ENCODE measurements at regions not wholly inside any gene's neighbourhood (a gene's known extent, or its start where the extent isn't known, plus 50 kb on each side); places are given as distances from the start of the nearest gene placed in this dataset.

DNA sequence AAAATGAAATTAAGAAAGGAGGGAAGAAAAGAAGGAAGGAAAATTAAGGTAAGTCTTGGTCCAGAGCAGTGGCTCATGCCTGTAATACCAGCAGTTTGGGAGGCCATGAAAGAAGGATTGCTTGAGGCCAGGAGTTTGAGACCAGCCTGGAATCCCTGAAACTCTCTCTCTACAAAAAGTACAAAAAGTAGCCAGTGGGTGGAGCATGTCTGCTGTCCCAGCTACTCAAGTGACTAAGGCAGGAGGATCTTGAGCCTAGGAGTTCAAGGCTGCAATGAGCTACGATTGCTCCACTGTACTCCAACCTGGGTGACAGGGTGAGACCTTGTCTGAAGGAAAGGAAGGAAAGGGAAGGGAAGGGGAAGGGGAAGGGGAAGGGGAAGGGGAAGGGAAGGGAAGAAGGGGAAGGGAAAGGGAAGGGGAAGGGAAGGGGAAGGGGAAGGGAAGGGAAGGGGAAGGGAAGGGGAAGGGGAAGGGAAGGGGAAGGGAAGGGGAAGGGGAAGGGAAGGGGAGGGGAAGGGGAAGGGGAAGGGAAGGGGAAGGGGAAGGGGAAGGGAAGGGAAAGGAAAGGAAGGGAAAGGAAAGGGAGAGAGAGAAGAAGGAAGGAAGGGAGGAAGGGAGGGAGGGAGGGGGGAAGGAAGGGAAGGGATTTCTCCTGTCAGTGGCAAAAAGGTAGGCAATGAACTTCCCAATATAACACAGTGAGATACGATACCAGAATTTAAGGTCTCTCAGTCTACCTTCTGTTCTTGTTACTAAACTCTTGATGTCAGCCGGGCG is 412.8 kb downstream of the CMPK2 start:
- DNase-seq (ENCODE audit: low read depth), result no peak

DNA sequence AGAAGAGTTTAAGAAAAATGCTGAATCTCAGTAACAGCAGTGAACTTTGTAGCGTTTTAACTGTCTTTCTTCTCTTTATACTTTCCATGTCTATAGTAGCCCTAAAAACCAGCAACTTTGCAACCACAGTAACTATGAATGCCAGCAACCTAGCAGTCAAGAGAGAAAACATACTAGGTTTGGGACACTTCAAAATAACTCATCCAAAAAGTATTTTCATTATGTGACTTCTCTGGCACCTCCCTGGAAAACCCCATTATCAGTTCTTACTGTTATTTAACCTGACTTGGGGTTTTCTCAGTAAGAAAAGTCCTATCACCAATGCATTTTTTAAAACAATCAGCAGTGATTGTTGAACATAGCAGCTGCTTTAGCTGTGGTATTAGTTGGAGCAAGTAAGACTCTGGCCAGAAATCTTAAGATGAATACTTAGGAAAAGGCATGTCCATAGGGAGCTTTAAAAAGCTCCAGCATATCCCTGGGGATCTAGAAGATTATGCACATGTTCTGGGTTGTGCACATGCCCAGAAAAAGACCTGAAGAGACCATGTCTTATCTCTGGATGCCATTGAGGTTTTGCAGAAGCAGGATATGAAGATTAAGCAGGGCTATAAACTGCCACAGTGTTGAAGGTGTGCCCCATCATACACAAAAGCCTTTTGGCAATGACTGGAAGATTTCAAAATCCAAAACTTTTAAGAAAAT is 411.3 kb downstream of the CMPK2 start:
- no peak for DNase-seq (ENCODE audit: low read depth)

DNA sequence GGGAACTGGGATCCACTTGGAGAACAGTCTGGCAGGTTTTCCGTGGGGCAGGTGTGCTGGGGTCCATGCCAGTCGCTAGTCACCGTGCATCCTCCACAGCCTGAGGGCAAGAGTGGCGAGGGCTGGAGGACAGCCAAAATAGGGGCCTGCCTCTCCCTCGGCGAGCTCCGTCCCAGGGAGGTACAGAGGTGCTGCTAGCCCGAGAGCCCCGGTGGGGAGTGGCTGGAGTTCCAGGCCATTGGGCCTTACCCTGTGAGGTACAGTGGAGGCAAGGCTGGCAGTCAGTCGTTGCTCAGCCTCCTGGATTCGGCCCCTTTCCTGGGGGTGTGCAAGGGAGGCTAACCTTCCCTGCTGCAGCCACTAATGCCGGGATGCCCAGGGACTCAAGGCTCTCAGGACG is 406.6 kb downstream of the CMPK2 start:
- no peak for DNase-seq (ENCODE audit: low read depth)

DNA sequence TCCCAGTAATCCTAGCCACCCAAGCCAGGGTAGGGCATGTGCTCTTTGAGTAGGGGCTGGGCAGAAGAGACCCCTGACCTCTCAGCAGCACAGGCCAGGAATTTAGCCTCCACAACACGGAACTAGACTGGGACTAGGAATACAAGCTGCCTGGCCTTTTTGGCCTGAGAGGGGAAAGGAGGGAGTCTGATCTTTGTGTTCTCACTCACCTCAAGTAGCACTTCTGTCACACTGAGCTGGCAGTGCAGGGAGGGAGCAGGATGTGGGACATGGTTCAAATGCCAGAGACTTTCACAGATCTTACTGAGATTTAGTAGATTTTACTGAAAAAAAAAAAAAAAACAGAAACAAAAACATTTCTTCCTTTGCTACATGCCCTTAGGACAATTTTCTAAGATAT is 395.2 kb downstream of the CMPK2 start:
- DNase-seq (ENCODE audit: low read depth), result no peak

DNA sequence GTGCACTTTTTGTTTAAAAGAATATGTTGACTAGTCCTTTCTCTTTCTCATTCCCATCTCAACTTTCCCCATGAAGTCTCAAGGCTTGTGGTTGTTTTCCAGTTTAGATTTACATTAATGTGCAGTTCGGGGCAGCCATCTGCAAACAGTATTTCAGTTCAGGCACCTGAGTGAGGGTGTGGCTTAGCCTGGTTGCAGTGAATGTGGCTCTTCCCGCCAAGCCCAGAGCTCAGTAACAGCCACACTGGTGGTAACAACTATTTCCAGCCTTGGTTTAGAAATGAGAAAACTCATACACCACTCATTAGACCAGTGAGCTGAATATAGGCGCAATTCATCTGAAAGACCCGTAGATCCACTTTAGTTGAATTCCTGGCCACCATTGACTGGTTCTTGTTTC is 394.3 kb downstream of the CMPK2 start:
- no peak for DNase-seq (ENCODE audit: low read depth)

DNA sequence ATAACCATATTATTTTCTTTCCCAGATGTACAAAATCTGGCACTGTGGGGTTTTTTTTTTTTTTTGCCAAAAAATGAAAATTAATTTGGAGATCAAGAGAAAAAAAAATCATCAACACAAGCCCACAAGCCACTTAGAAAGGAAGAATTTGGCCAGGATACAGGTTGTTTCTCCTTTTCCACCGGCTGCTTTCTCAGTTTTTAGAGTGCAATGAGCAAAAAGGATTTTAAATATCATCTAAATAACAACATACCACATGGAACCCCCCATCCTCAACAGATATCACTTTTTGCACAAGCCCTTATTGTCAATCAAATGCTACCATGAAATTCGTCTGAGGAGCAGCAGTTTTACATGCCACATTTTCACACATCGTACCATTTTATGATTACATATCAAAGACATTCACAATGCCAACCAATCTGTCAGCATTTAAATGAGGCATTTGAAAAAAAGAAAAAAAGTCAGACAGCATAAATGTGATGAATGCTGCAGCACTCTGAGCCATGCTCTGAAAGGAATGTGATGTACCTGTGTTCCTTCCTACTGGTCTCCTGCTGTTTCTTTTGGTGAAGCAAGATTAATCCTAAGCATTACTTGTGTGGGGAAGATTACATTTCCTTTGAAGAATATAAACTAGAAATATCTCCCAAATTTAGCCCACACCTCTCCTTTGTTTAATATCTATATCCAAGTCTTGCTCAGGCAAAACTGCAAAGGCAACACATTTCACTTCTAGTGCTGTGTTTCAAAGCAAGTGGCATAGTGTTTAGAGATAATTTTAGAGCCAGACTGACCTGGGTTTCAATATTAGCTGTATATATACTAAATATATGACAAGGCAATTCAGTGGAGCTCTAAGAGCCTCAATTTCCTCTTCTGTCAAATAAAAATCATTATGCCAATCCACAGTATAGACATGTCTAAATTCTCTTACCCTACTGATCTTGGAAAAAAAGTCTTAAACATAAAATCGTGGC is 391.3 kb downstream of the CMPK2 start:
- DNase-seq (ENCODE audit: low read depth), result no peak

DNA sequence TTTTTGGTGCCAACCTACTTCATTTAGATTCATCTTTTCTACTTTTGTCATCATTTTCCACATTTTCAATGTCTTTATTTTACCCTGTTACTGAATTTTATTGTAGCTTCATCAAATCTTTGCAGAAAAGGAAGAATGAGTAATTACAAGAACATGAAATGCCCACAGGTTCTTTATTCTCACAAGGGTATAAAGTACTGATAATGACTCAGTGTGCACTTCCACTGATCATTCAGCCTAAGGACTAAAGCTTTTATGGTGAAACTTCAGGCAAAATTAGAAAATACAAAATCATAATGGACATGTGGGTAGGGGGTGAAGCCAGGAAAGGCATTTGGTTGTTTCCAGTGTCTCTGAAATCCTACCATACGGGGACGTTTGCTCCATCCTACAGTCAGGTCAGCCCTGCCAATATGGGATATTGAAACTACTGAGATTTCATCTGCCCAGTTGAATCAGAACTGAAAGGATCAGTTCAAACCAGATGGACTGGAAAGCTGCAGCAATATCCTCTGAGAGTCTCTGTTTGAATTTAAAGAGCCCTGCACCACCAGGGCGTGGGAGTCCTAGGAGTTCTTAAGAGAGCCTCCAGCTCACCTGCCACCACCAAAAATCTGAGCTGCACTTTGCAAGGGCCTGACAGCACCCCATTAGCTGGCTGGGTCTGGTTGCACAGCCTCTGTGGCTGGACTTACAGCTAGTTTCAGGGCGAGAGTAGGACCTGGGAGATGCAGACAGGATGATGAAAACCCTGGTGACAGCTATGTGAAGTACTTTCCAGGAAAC is 390.4 kb downstream of the CMPK2 start:
- no peak for DNase-seq (ENCODE audit: low read depth)

DNA sequence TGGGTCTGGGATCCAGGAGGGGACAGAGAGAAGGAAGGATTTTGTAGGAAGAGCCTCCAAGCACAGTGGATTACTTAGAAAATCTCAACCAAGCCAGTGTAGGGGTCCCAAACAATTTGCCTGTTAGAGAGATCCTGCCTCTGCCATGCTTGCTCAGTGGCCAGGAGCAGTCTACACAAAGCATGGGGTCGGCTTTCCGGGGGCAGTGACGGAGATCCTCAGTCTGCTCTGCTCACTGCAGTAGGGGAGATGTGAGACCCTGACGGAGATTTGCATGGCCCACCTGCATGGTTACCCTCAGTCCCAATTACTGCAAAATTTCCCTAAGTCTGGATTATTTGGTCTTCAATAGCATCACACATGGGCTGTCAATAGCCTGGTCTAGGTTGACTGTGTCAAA is 385.2 kb downstream of the CMPK2 start:
- DNase-seq (ENCODE audit: low read depth), result no peak

DNA sequence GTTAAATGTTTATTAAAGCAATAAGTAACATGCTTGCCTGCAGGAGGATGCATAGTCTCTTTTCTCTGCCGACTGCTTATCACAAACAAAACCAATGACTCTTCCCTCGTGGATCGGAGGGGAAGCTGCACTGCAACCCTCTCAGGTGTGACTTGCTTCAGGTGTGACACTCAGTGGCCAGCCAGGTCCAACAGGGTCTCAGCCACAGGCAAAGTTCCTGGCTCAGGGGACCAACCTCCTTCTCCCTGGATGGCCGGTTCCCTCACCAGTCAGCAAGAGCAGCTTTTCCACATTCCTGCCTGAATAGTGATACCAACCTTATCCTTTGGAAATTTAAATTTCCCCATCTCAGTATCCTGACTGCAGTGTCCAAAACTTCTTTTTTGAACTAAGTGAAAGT is 383.5 kb downstream of the CMPK2 start:
- no peak for DNase-seq (ENCODE audit: low read depth)

DNA sequence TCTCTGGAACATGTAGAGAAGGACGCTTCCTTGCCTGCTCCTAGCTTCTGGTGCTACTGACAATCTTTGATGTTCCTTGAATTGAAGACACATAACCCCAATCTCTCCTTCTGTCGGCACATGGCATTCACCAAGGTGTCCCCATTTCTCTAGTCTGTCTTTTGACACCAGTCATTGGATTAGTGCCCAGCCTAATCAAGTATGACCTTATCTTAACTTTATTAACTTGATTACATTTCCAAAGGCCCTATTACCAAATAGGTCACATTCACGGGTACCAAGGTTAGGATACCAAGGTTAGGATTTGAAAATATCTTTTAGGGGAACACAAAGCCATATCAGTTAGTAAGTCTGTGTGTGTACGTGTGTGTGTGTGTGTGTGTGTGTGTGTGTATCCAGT is 377.9 kb downstream of the CMPK2 start:
- no peak for DNase-seq (ENCODE audit: low read depth)

DNA sequence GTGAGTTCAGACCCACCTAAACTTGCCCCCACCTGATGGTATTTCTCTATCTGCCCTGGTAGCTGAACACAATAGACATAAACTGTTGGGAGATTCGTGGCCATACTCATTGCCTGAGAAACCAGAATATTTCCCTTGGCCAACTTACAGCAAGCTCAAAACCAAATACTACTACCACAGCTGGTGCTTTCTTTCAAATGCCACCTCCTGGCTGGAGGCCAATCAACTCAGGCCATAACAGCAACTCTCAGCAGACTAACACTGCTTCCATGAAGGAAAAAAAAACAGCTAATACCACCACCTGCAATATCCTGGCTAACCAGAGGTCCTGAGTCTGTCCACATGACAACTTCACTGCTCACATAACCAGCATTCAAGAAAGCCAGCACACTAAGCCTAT is 373.1 kb downstream of the CMPK2 start:
- no peak for DNase-seq (ENCODE audit: low read depth)

DNA sequence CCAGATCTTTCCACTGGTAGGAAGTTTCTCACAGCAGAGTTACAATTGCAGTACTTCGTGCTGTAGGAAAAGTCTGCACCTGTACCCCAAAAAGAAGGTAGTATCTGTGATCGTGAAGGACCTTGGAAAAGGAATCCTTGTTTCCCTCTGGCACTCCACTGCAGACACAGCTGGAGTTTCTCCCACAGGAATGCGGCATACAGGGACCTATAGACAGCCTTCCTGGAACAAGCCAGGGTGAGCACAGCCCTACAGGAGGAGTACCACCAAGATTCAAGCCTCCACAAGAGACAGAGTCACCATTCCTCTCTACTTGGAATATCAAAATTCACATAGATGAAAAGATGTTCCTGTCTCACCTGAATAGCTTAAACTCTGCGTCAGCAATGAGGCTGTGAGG is 372.4 kb downstream of the CMPK2 start:
- DNase-seq (ENCODE audit: low read depth), result no peak

DNA sequence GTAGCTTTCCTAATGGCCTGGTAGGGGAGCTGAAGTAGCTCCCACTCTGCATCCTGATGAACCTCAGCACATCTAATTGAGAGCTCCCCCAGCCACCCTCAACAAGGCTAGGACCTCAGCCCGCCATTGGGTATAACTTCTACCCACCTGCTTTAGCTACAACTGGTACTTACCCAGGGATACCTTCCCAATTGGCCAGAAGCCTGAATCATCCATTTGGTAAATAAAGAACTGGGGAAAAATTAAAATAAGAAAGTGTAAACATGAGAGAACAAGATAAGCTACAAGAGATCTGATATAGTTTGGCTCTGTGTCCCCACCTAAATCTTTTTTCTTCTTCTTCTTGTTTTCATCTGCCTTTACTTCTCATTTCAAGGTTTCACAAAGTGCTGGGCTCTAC is 372.0 kb downstream of the CMPK2 start:
- no peak for DNase-seq (ENCODE audit: low read depth)

DNA sequence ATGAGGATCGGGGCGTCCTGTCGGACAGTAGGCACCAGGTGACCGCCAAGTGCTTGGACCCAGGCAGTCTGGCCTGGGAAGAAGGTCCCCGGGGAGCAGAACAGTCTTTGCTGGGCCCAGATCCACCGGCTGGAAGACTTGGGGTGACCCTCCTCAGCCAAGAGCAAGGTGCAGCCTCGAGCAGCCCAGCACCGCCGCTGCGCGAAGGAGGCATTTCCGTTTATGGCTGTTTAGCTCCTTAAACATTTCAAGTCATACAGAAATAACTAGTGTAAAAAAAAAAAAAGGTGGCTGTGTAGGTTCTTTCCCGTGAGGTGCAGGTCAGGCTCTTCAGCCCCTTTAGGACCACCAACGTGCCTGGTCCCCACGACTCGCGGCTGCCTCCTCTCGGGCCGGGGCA is 370.2 kb downstream of the CMPK2 start:
- DNase-seq (ENCODE audit: low read depth), result no peak

DNA sequence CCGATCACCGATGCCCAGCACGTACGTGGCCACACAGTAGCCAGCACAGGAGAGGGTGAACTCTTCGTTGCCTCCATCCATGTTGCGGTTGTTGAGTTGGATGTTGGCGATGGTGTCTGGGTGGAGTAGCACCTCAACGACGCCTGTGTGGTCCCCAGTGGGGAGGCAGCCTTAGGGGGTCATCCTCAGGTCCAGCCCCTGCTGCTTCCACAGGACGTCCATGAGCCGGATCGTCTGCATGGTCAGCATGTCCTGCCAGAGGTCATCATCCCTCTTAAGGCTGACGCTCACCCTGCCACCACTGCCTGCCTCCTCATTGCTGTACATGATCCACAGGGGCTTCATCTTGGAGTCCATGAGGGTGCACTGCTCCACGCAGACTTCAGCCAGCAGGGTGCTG is 369.3 kb downstream of the CMPK2 start:
- no peak for DNase-seq (ENCODE audit: low read depth)

DNA sequence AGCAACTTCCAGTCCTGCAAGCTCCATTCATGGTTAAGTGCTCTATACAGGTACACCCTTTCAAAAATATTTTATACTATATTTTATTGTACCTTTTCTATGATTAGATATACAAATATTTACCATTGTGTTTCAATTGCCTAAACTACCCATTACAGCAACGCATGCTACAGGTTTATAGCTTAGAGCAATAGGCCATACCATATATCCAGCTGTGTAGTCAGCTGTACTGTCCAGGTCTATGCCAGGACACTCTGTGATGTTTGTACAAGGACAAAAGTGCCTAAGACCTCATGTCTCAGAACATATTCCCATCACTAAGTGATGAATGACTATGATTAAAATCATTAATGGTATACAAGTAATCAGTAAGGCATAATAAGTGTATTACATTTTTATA is 368.7 kb downstream of the CMPK2 start:
- DNase-seq (ENCODE audit: low read depth), result no peak

DNA sequence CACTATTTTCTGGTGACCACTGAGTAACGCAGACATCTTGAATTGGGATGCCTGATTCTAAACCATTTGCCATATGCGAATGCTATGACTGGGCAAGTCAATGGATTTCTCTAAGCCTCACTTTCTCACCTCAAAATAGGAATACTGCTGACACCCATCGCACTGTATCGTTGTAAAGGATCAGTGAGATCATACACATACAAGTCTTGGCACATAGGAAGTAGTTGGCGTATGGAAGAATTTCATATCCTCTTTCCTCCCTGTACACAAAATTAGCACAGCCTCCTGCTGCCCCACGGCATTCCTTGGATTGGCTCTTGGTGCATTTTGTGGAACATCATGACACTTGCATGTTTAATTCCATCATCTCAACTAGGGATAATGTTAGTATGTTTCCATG is 366.9 kb downstream of the CMPK2 start:
- no peak for DNase-seq (ENCODE audit: low read depth)

DNA sequence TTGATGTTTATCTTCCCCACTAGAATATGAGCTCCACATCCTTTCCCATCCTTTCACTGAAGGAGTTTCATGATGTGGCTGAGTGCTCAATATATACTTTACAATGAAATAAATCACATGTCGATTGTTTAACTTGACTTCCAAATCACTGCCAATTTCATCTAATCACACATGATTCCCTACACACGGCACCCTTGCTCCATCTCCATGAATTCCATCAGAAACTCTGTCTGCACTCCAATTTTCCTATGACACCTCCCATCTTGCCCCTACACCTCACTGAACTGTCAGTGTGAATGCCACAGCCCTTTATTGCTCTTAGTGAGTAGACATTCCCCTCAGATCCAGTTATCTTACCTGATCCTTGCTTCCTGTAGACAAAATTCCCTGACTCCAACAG is 366.0 kb downstream of the CMPK2 start:
- no peak for DNase-seq (ENCODE audit: low read depth)

DNA sequence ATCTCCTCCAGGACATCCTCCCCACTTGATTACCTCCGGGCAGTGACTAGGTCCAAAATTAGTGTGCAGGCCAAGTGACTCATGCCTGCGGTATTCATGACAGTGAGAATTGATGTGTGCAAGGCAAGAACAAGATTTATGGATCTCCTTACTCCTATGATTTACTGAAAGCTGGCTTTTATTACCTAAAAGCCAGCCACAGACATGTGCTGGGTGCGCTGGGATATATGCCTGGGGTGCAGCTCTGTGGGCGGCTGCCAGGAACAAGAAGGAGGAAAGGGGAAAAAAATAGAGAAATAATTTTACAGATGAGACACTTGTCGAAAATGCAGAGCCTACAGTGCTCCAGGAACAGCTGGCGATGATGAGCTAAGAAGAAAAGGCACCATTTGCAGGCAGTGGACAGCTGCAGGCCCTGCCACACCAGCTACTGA is 359.3 kb downstream of the CMPK2 start:
- no peak for DNase-seq (ENCODE audit: low read depth)

DNA sequence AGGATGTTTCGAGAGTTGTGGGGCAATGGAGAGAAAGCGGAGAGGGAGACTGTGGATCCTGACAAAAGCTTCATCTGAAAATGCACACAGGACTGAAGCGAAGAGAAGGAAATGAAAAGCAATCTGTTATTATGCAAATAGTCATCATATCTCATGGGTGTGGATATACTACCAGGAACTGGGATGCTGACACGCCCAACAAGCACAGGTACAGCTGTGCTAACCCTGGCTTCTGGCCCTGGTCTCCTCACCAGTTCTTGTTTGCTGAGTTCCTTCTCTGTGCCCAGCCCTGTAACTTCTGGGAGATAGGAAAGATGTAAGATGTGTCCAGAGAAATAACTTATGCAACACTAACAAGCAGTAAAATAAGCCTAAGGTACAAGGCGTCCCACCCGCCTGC is 358.8 kb downstream of the CMPK2 start:
- no peak for DNase-seq (ENCODE audit: low read depth)

DNA sequence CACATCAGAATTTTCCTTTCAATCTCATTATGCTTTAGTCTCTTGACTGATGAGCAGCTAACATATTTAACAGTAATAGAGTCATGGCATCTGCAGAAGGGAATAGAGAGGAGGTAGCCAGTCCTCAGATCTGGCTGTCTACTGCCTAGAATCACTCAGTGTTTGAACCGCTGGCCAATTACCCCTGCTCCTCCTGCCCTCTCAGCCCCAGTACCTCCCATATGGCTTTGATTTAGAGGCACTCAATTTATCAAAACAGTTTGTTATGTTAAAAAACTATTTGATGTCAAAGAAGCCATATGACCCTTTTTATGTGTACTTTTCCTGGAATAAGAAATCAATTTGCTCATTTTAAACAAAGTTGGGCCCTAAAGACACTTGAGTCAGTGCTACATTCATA is 355.2 kb downstream of the CMPK2 start:
- no peak for DNase-seq (ENCODE audit: low read depth)

DNA sequence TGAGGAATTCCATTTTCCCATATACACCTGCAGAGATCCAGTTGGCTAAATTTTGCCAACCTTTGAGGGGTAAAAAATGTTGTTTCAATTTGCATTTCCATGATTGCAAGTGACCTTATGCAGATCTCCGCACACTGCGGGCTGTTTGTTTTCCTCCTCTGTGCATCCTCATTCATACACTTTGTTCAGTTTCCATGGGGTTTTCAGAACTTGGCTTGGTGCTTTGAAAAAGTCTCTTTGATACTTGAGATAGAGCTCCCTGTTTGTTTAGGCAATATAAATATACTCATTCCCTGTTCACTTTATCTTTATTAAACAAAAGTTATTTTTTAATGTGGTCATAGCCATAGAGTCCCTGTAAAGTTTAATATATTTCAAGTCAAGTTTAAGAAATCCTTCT is 353.1 kb downstream of the CMPK2 start:
- no peak for DNase-seq (ENCODE audit: low read depth)
